DOHH2 (cell line): ENCODE measurements at regions not wholly inside any gene's neighbourhood (a gene's known extent, or its start where the extent isn't known, plus 50 kb on each side); places are given as distances from the start of the nearest gene placed in this dataset.

Source experiments
- H3F3A ChIP-seq: fragments of 200-600 bp; sonication (generic), shearing (Covaris generic); 2 replicates; pipeline ENCODE4 v1.6.0; 2016; ENCODE audit warnings: antibody characterized with exemption, mild to moderate bottlenecking; ENCODE audit not compliant: control insufficient read depth, insufficient read depth
- H3K27ac ChIP-seq: fragments of 200-600 bp; sonication (generic); 2 replicates; pipeline ENCODE4 v1.5.1; 2014; ENCODE audit warnings: low read depth, mild to moderate bottlenecking, low read length, moderate library complexity
- H3K27me3 ChIP-seq: fragments of 200-600 bp; sonication (generic); 2 replicates; pipeline ENCODE4 v1.6.1; 2014; ENCODE audit warnings: mild to moderate bottlenecking, low read length, mixed read lengths; ENCODE audit not compliant: control insufficient read depth
- H3K36me3 ChIP-seq: fragments of 200-600 bp; sonication (generic); 2 replicates; pipeline ENCODE4 v1.6.1; 2014; ENCODE audit warnings: mild to moderate bottlenecking, low read length, moderate library complexity, mixed read lengths; ENCODE audit not compliant: control insufficient read depth
- H3K4me1 ChIP-seq: fragments of 200-600 bp; sonication (generic); 2 replicates; pipeline ENCODE4 v1.6.1; 2014; ENCODE audit warnings: mild to moderate bottlenecking, low read length, mixed read lengths; ENCODE audit not compliant: control insufficient read depth
- H3K4me2 ChIP-seq: fragments of 200-600 bp; sonication (generic); 2 replicates; pipeline ENCODE4 v1.6.0; 2014; ENCODE audit warnings: mild to moderate bottlenecking, low read length, moderate library complexity
- H3K4me3 ChIP-seq: fragments of 200-600 bp; sonication (generic); 2 replicates; pipeline ENCODE4 v1.5.1; 2014; ENCODE audit warnings: mild to moderate bottlenecking, low read length, mixed read lengths
- H3K79me2 ChIP-seq: fragments of 200-600 bp; sonication (generic); 2 replicates; pipeline ENCODE4 v1.6.1; 2014; ENCODE audit warnings: mild to moderate bottlenecking, low read length, mixed read lengths; ENCODE audit not compliant: control insufficient read depth
- H3K9me2 ChIP-seq: fragments of 200-600 bp; sonication (generic); replicated peaks from 2 replicates; pipeline ENCODE4 v1.6.1; 2014; ENCODE audit warnings: mild to moderate bottlenecking, low read length, mixed read lengths; ENCODE audit not compliant: control insufficient read depth
- H3K9me3 ChIP-seq: fragments of 200-600 bp; sonication (generic); 2 replicates; pipeline ENCODE4 v1.6.1; 2014; ENCODE audit warnings: antibody characterized with exemption, low read length, mixed read lengths; ENCODE audit not compliant: control insufficient read depth, insufficient read depth
- H4K20me1 ChIP-seq: fragments of 200-600 bp; sonication (generic); 2 replicates; pipeline ENCODE4 v1.6.0; 2014; ENCODE audit warnings: low read depth, mild to moderate bottlenecking, antibody characterized with exemption, low read length, moderate library complexity; ENCODE audit not compliant: control insufficient read depth, insufficient read depth
- EZH2phosphoT487 ChIP-seq: fragments of 200-600 bp; sonication (generic); IDR thresholded peaks from 2 replicates; pipeline ENCODE4 v1.6.1; 2017; ENCODE audit warnings: borderline replicate concordance, mild to moderate bottlenecking, antibody characterized with exemption, low read length, moderate library complexity, mixed read lengths
- TF ChIP-seq, protein P1 (sequence below): fragments of 200-600 bp; sonication (generic); IDR thresholded peaks from one replicate; pipeline ENCODE4 v1.5.1; 2014; ENCODE audit warnings: antibody characterized with exemption, mild to moderate bottlenecking, low read depth, low read length; ENCODE audit not compliant: poor library complexity, severe bottlenecking

DNA sequence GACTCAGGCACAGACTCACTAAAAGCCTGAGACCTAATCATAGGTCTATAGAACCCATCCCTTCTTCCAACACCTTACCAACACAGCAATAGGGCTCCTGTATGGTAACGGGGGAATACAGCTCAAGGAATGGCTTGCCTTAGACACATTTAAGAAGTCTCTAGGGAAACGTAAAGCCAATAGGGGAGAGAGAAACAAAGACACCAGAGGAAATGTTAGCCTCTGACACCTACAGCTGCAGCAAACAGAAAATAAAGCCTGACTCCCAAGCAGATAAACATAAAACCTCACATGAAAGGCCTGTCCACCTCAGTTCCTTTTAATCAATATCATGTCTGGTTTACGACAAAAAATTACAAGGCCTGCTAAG is 51.1 kb upstream of the NCOA1 start:
- Histone ChIP-seq H3K27ac (no peak overlapping the region), H3K4me3 (no peak overlapping the region), H4K20me1 (no peaks in the 10 kb centered on the region), H3K9me3 (no peaks in the 10 kb centered on the region), H3K36me3 (no peaks in the 10 kb centered on the region), H3K4me2 (no peak overlapping the region), H3K79me2 (no peaks in the 10 kb centered on the region), H3F3A (no peaks in the 10 kb centered on the region), H3K27me3 (no peaks in the 10 kb centered on the region), H3K9me2 (no peaks in the 10 kb centered on the region), H3K4me1 (no peaks in the 10 kb centered on the region)
- TF ChIP-seq, protein P1, sequence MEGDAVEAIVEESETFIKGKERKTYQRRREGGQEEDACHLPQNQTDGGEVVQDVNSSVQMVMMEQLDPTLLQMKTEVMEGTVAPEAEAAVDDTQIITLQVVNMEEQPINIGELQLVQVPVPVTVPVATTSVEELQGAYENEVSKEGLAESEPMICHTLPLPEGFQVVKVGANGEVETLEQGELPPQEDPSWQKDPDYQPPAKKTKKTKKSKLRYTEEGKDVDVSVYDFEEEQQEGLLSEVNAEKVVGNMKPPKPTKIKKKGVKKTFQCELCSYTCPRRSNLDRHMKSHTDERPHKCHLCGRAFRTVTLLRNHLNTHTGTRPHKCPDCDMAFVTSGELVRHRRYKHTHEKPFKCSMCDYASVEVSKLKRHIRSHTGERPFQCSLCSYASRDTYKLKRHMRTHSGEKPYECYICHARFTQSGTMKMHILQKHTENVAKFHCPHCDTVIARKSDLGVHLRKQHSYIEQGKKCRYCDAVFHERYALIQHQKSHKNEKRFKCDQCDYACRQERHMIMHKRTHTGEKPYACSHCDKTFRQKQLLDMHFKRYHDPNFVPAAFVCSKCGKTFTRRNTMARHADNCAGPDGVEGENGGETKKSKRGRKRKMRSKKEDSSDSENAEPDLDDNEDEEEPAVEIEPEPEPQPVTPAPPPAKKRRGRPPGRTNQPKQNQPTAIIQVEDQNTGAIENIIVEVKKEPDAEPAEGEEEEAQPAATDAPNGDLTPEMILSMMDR = no peak
- TF ChIP-seq EZH2phosphoT487 = no peak

DNA sequence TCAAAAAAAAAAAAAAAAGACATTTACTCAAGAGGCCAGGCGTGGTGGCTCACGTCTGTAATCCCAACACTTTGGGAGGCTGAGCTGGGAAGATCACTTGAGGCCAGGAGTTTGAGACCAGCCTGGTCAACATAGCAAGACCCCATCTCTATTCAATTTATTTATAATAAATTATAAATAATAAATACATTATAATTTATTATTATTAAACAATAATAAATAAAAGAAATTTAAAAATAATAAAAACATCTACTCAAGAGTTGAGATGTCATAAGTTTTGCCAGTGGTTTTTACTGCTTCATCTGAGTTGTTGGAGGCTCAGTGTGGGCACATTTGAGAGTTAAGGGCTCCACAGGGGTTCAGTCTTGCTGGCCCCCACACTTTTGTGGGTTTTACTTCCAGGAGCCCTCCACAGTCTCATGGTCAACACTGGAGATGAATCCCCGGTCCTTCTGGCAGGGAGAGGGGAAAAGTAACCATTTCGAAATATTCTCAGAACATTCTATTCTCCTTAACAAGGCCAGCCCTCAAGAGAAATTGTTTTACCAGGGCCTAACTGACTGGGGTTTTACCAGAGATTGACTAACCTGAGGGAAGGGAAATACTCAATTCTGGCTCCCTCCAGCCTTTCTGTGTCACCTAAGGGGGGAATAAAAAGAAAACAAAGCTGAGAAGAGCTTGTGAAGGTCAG is 51.6 kb upstream of the NCOA1 start:
- Histone ChIP-seq H3K36me3 (no peaks in the 10 kb centered on the region), H3K9me2 (no peaks in the 10 kb centered on the region), H3K27me3 (no peaks in the 10 kb centered on the region), H4K20me1 (no peaks in the 10 kb centered on the region), H3K79me2 (no peaks in the 10 kb centered on the region), H3K4me2 (no peak overlapping the region), H3K9me3 (no peaks in the 10 kb centered on the region), H3K4me1 (no peaks in the 10 kb centered on the region), H3K4me3 (no peak overlapping the region), H3K27ac (no peak overlapping the region), H3F3A (no peaks in the 10 kb centered on the region)
- TF ChIP-seq EZH2phosphoT487 = no peak
- TF ChIP-seq, protein P1 = no peak

DNA sequence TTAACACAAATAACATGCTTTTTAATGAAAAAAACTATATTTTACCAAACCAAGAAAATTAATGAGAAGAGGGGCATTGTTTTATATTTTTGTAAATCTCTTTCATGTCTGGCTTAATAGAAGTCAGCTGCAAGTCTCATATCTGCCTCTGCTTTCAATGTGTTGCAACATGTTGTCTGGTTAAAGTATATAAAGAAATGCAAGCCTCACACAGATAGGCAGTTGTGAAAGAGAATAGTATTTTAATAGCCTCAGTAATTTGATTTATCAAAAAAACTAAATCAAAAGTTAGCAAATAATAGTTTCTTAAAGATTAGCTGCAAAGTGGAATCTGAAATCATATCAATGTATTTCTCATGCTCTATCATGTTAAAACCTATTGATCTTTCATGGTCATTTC is 52.9 kb upstream of the NCOA1 start:
- no peaks in the 10 kb centered on the region for H3K79me2 ChIP-seq
- H3F3A ChIP-seq = no peaks in the 10 kb centered on the region
- no peaks in the 10 kb centered on the region for H3K9me3 ChIP-seq
- no peaks in the 10 kb centered on the region for H3K36me3 ChIP-seq
- H3K4me2 ChIP-seq = no peak overlapping the region
- no peak for TF ChIP-seq EZH2phosphoT487
- TF ChIP-seq, protein P1 = no peak
- H4K20me1 ChIP-seq = no peaks in the 10 kb centered on the region
- H3K4me3 ChIP-seq = no peak overlapping the region
- no peaks in the 10 kb centered on the region for H3K27me3 ChIP-seq
- H3K4me1 ChIP-seq = no peaks in the 10 kb centered on the region
- no peak overlapping the region for H3K27ac ChIP-seq
- no peaks in the 10 kb centered on the region for H3K9me2 ChIP-seq
